Colonic mucosa (tissue), 4 donors: ENCODE measurements at regions not wholly inside any gene's neighbourhood (a gene's known extent, or its start where the extent isn't known, plus 50 kb on each side); places are given as distances from the start of the nearest gene placed in this dataset.

Source experiments
- DNase-seq: peaks from one replicate; pipeline ENCODE4 v3.0.0-alpha.2; 2020
- H3K27ac ChIP-seq: fragments of 200-600 bp; one replicate; pipeline ENCODE4 v1.8.0; 2021
- H3K27me3 ChIP-seq: fragments of 200-600 bp; one replicate; pipeline ENCODE4 v1.8.0; 2021
- H3K36me3 ChIP-seq: fragments of 200-600 bp; one replicate; pipeline ENCODE4 v1.8.0; 2021
- H3K4me1 ChIP-seq: fragments of 200-600 bp; one replicate; pipeline ENCODE4 v1.8.0; 2021; ENCODE audit warnings: mild to moderate bottlenecking
- H3K4me3 ChIP-seq: fragments of 200-600 bp; one replicate; pipeline ENCODE4 v1.8.0; 2021
- H3K9ac ChIP-seq, 2 donors: one replicate each; pipeline ENCODE4 v1.7.0; 2013; ENCODE audit warnings: control low read depth in 2 of 2, low read depth in 2 of 2, low read length in 2 of 2
- H3K9me3 ChIP-seq: fragments of 200-600 bp; one replicate; pipeline ENCODE4 v1.8.0; 2021
- intact Hi-C: fragments of 100-400 bp; cut with DNase I; formaldehyde crosslinking; loops from one replicate; pipeline ENCODE4 v1.14.1; 2022
- TF ChIP-seq, protein P1 (sequence below): fragments of 200-600 bp; IDR thresholded peaks from one replicate; pipeline ENCODE4 v1.8.0; 2022; ENCODE audit warnings: antibody characterized with exemption, mild to moderate bottlenecking
- donor health status: healthy.
- donor health status: DM: no; HTN: no; CAD: no.
- donor health status: DM: no; HTN: no; CAD: no.

DNA sequence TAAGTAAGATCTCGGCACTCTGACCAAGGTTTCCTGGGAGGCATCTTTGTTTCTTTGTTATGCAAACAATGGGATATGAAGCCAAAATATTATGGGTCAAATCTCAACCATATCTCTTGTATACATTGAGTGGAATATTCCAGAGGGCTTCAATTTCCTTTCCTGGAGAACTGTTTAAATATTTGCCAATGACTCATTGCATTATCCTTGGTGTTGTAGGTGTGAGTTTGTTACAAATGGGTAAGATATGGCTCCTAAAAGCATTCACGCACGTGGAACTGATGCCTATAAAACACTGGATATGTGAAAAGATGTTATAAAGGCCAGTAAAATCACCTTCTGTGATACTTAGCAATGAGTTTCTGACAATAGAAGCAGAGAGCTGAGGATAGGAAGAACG, 150.5 kb upstream of the WDR1 start:
- Histone ChIP-seq H3K27ac (no peak overlapping the region), H3K4me3 (no peak overlapping the region), H3K9ac (no peak overlapping the region), H3K27me3 (no peaks in the 10 kb centered on the region), H3K36me3 (no peaks in the 10 kb centered on the region), H3K4me1 (no peaks in the 10 kb centered on the region), H3K9me3 (no peaks in the 10 kb centered on the region)
- TF ChIP-seq, protein P1, sequence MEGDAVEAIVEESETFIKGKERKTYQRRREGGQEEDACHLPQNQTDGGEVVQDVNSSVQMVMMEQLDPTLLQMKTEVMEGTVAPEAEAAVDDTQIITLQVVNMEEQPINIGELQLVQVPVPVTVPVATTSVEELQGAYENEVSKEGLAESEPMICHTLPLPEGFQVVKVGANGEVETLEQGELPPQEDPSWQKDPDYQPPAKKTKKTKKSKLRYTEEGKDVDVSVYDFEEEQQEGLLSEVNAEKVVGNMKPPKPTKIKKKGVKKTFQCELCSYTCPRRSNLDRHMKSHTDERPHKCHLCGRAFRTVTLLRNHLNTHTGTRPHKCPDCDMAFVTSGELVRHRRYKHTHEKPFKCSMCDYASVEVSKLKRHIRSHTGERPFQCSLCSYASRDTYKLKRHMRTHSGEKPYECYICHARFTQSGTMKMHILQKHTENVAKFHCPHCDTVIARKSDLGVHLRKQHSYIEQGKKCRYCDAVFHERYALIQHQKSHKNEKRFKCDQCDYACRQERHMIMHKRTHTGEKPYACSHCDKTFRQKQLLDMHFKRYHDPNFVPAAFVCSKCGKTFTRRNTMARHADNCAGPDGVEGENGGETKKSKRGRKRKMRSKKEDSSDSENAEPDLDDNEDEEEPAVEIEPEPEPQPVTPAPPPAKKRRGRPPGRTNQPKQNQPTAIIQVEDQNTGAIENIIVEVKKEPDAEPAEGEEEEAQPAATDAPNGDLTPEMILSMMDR, result no peak
- peak; percentile 22 for DNase-seq
- intact Hi-C loops, result no loop called here

DNA sequence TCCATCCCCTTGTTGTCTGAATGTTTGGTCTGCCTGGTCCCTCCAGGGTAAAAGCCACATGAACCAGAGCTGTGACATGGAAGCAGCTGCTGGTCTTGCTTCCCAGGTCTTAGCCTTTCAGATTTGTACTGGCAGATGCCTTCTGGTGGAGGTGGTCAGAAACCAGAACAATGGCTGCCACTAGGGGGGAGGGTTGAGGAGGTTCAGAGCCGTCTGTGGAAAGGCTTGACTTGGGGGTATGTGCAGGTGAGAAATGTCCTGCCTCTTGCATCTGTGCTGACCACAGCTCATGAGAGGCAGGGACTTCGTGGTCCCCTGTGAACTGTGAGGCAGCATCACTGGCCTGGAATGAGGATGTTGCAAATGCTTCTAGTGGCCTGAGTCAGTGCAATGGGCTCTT, 144.2 kb upstream of the WDR1 start:
- Histone ChIP-seq H3K36me3 (no peaks in the 10 kb centered on the region), H3K9me3 (no peaks in the 10 kb centered on the region), H3K9ac (no peak overlapping the region), H3K27me3 (no peaks in the 10 kb centered on the region), H3K4me3 (no peak overlapping the region), H3K27ac (no peak overlapping the region), H3K4me1 (no peaks in the 10 kb centered on the region)
- intact Hi-C loops, result no loop called here
- no peak for DNase-seq
- TF ChIP-seq, protein P1, result no peak

DNA sequence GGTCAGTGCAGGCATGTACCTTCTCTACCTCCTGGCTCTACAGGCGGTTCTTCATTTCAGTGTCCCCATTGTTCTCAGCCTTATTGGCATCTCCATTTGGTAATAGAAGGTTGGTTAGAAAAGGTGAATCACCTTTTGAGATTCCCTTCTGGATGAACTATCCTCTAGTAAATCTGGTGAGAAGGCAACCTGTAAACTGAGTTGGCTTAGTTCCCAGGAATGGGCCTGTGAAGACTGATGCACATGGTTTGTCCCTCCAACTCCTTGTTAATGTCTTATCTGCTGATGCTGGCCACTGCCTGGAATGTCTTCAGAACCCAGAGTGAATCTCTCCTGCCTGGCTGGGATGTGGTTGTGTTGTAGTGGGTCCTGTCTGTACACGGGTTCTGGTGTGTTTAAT, 143.4 kb upstream of the WDR1 start:
- Histone ChIP-seq H3K4me1 (no peaks in the 10 kb centered on the region), H3K36me3 (no peaks in the 10 kb centered on the region), H3K9ac (no peak overlapping the region), H3K4me3 (no peak overlapping the region), H3K9me3 (no peaks in the 10 kb centered on the region), H3K27me3 (no peaks in the 10 kb centered on the region), H3K27ac (no peak overlapping the region)
- intact Hi-C loops, result no loop called here
- DNase-seq, result no peak
- TF ChIP-seq, protein P1, result no peak

DNA sequence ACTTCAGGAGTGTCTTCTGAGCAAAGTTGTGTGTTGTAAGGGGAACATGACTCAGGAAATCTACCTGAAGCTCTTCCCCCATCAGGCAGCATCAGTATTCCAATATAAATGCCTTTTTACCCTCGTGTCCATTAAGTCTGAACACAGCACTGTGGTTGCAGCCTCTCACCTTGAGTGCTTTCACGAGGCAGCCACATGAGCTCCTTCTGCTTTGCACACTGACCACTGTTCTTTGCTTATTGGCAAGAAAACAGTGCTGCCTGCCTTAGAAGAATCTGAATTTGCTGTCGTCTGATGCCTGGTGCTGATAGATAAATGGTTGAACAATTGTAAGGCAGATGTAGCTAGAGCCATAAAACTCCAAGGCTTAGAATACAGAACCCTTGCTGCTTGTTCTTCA, 139.6 kb upstream of the WDR1 start:
- H3K4me1 ChIP-seq, result no peaks in the 10 kb centered on the region
- TF ChIP-seq, protein P1, result no peak
- intact Hi-C loops, result no loop called here
- H3K9me3 ChIP-seq, result no peaks in the 10 kb centered on the region
- no peaks in the 10 kb centered on the region for H3K36me3 ChIP-seq
- no peak for DNase-seq
- no peak overlapping the region for H3K27ac ChIP-seq
- no peak overlapping the region for H3K9ac ChIP-seq
- H3K27me3 ChIP-seq, result no peaks in the 10 kb centered on the region
- H3K4me3 ChIP-seq, result no peak overlapping the region

DNA sequence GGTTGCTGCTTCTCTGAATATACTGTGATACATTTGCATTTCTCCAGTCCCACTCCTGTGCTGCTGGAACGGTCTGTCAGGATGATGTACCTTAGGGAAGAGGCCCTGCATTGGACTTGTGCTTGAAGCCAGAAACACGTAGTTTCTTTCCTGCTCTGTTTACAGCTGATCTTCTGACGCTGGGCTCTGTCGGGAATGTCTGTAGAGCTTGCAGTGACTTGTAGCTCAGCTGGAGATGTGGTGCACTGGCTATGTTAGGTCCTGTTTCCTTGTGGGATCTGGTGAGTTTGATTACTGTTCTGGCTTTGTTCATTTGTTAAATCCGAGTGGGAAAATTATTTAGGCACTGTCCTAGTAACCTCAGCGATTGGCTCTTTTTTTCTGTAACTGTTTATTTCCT, 137.2 kb upstream of the WDR1 start:
- Histone ChIP-seq H3K27me3 (no peaks in the 10 kb centered on the region), H3K9ac (no peak overlapping the region), H3K9me3 (no peaks in the 10 kb centered on the region), H3K4me3 (no peak overlapping the region), H3K36me3 (no peaks in the 10 kb centered on the region), H3K27ac (no peak overlapping the region), H3K4me1 (no peaks in the 10 kb centered on the region)
- TF ChIP-seq, protein P1, result no peak
- intact Hi-C loops, result no loop called here
- DNase-seq, result no peak

DNA sequence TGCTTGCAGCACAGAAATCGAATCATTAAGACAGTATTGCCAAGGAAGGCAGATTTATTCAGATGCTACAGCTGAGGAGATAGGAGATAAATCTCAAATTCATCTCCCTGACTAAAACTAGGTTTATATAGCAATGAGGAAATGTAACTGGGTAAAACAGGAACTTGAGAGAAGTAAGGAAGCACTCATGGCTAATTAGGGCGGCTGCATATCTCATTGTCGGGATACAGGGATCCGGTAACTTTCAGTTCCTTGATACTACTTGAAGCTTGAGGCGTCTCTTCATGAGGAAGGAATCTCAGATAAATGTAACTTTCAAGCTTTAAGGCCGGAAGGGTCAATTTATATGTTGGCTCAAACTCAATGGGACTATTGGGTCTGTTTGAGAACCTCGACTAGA, 129.2 kb upstream of the WDR1 start:
- Histone ChIP-seq H3K4me1 (no peaks in the 10 kb centered on the region), H3K4me3 (no peak overlapping the region), H3K9ac (no peak overlapping the region), H3K27ac (no peak overlapping the region), H3K36me3 (no peaks in the 10 kb centered on the region), H3K9me3 (no peaks in the 10 kb centered on the region), H3K27me3 (no peaks in the 10 kb centered on the region)
- intact Hi-C loops, result no loop called here
- TF ChIP-seq, protein P1, result no peak
- DNase-seq, result peak; percentile 4
